Spleen (tissue), 11 donors: ENCODE measurements at regions not wholly inside any gene's neighbourhood (a gene's known extent, or its start where the extent isn't known, plus 50 kb on each side); places are given as distances from the start of the nearest gene placed in this dataset.

Experiments
- DNase-seq: peaks from one replicate; pipeline ENCODE4 v3.0.0-alpha.2; 2020
- H3K27ac ChIP-seq, 8 donors: fragments of 200-600 bp; sonication (generic) in 7 of 8; 1 replicate in 4 of 8; 2 replicates in 4 of 8; pipeline versions ENCODE4 v1.5.0 to v1.8.0; 2016 to 2021; ENCODE audit warnings: inconsistent platforms in 4 of 8, mild to moderate bottlenecking in 4 of 8, moderate library complexity in 1 of 8
- H3K27me3 ChIP-seq, 7 donors: fragments of 200-600 bp; sonication (generic) in 6 of 7; replicated peaks in 1 of 7; 1 replicate in 4 of 7; 2 replicates in 3 of 7; pipeline versions ENCODE4 v1.5.0 to v1.8.0; 2016 to 2021; ENCODE audit warnings: inconsistent platforms in 3 of 7, mild to moderate bottlenecking in 1 of 7
- H3K36me3 ChIP-seq, 6 donors: fragments of 200-600 bp; sonication (generic) in 5 of 6; 1 replicate in 4 of 6; 2 replicates in 2 of 6; pipeline versions ENCODE4 v1.5.0 to v1.8.0; 2016 to 2021; ENCODE audit warnings: inconsistent platforms in 2 of 6
- H3K4me1 ChIP-seq, 6 donors: fragments of 200-600 bp; sonication (generic) in 5 of 6; 1 replicate in 3 of 6; 2 replicates in 3 of 6; pipeline versions ENCODE4 v1.5.0 to v1.8.0; 2016 to 2021; ENCODE audit warnings: inconsistent platforms in 3 of 6
- H3K4me3 ChIP-seq, 8 donors: fragments of 200-600 bp; sonication (generic) in 7 of 8; 1 replicate in 4 of 8; 2 replicates in 4 of 8; pipeline versions ENCODE4 v1.5.0 to v1.8.0; 2016 to 2021; ENCODE audit warnings: inconsistent platforms in 4 of 8, mild to moderate bottlenecking in 4 of 8, moderate library complexity in 2 of 8
- H3K9me3 ChIP-seq, 8 donors: fragments of 200-600 bp; sonication (generic) in 7 of 8; 1 replicate in 4 of 8; 2 replicates in 4 of 8; pipeline versions ENCODE4 v1.5.0 to v1.8.0; 2016 to 2021; ENCODE audit warnings: inconsistent platforms in 4 of 8
- CTCF ChIP-seq, 11 experiments: fragments of 200-600 bp in 7 of 11; fragments of 450-650 bp in 4 of 11; sonication (generic) in 4 of 11; IDR thresholded peaks in 8 of 11; conservative IDR thresholded peaks in 3 of 11; 1 replicate in 7 of 11; 2 replicates in 4 of 11; pipeline versions ENCODE4 v1.4.0 to v1.8.0; 2016 to 2021; ENCODE audit warnings: antibody characterized with exemption in 11 of 11, inconsistent platforms in 4 of 11, mild to moderate bottlenecking in 1 of 11
- POLR2A ChIP-seq, 3 donors: fragments of 450-650 bp; IDR thresholded peaks; one replicate each; pipeline ENCODE4 v1.5.1; 2017; ENCODE audit warnings: antibody characterized with exemption in 3 of 3, mild to moderate bottlenecking in 1 of 3
- POLR2AphosphoS5 ChIP-seq, 3 donors: sonication (generic); formaldehyde crosslinking; IDR thresholded peaks; one replicate each; pipeline ENCODE4 v1.5.1; 2017; ENCODE audit warnings: antibody characterized with exemption in 3 of 3
- WGBS, 5 donors: extraction: QIAGEN DNeasy Blood & Tissue Kit in 3 of 5; methylation state at CpG; one replicate each; pipeline versions ENCODE4 v1.1.5 to v1.1.7; 2013 to 2018; 5-methylcytosine and 5-hydroxymethylcytosine counted together
- intact Hi-C: fragments of 100-400 bp; cut with DNase I; formaldehyde crosslinking; loops from one replicate; pipeline ENCODE4 v1.15.0; 2023; ENCODE audit warnings: low total_unique reads
- donor health status: healthy with polysubstance abuse.
- donor health status: DM: no; HTN: no; CAD: no; lungs with moderate emphysema.
- donor health status: DM: no; HTN: no; CAD: no.
- donor health status: Bipolar disorder and iron deficiency.
- donor health status: healthy.
- donor health status: DM: no; HTN: no; CAD: no.
- donor health status: DM: yes; HTN: yes; CAD: no.

GRCh38 chr5:6049662-6050061 lies 328.7 kb downstream of the MED10 start:
- Histone ChIP-seq H3K36me3 (no peaks in the 10 kb centered on the region), H3K27ac (no peak overlapping the region), H3K9me3 (no peaks in the 10 kb centered on the region), H3K4me1 (no peaks in the 10 kb centered on the region), H3K4me3 (no peak overlapping the region), H3K27me3 (peaks cover 0 to 4% (median 0%) of the 10 kb centered on the region in 7 donors)
- DNase-seq, result no peak
- TF ChIP-seq POLR2A (IDR thresholded peaks at IDR 0.05) (no peak), POLR2AphosphoS5 (IDR thresholded peaks at IDR 0.05) (no peak), CTCF (IDR thresholded peaks at IDR 0.05 in 8 of 11, conservative IDR thresholded peaks at IDR 0.05 in 3 of 11) (no peak)
- intact Hi-C loops, result no loop called here
- WGBS, 5 donors, result 88 to 95% (median 91%) methylated on average over 4 of the region's 4 CpGs

- DNase-seq, result peak; percentile 35
- Histone ChIP-seq H3K4me1 (no peaks in the 10 kb centered on the region), H3K27me3 (peaks cover 0 to 11% (median 0%) of the 10 kb centered on the region in 7 donors), H3K36me3 (no peaks in the 10 kb centered on the region), H3K9me3 (no peaks in the 10 kb centered on the region), H3K4me3 (no peak overlapping the region), H3K27ac (no peak overlapping the region)
- 80 to 89% (median 85%) methylated on average over 2 of the region's 2 CpGs for WGBS, 5 donors
- intact Hi-C loops, result no loop called here
- TF ChIP-seq POLR2A (IDR thresholded peaks at IDR 0.05), result no peak
- TF ChIP-seq CTCF (IDR thresholded peaks at IDR 0.05 in 8 of 11, conservative IDR thresholded peaks at IDR 0.05 in 3 of 11), result no peak
- TF ChIP-seq POLR2AphosphoS5 (IDR thresholded peaks at IDR 0.05), result no peak
Measured at GRCh38 chr5:6048746-6049145, 329.6 kb downstream of the MED10 start.

- H3K27me3 ChIP-seq, result peaks cover 0 to 11% (median 0%) of the 10 kb centered on the region in 7 donors
- H3K4me3 ChIP-seq, result no peak overlapping the region
- TF ChIP-seq POLR2AphosphoS5 (IDR thresholded peaks at IDR 0.05), result no peak
- no peak for TF ChIP-seq CTCF (IDR thresholded peaks at IDR 0.05 in 8 of 11, conservative IDR thresholded peaks at IDR 0.05 in 3 of 11)
- no peak for TF ChIP-seq POLR2A (IDR thresholded peaks at IDR 0.05)
- intact Hi-C loops, result no loop called here
- no peak overlapping the region for H3K27ac ChIP-seq
- H3K36me3 ChIP-seq, result no peaks in the 10 kb centered on the region
- peak; percentile 56 for DNase-seq
- H3K4me1 ChIP-seq, result no peaks in the 10 kb centered on the region
- 66 to 74% (median 71%) methylated on average over 16 of the region's 16 CpGs for WGBS, 5 donors
- no peaks in the 10 kb centered on the region for H3K9me3 ChIP-seq
Measured at GRCh38 chr5:6046296-6046967, 331.9 kb downstream of the MED10 start.

- Histone ChIP-seq H3K27me3 (peaks cover 0 to 11% (median 0%) of the 10 kb centered on the region in 7 donors), H3K4me1 (no peaks in the 10 kb centered on the region), H3K36me3 (no peaks in the 10 kb centered on the region), H3K4me3 (no peak overlapping the region), H3K9me3 (no peaks in the 10 kb centered on the region), H3K27ac (no peak overlapping the region)
- peak; percentile 44 for DNase-seq
- TF ChIP-seq POLR2AphosphoS5 (IDR thresholded peaks at IDR 0.05) (no peak), CTCF (IDR thresholded peaks at IDR 0.05 in 8 of 11, conservative IDR thresholded peaks at IDR 0.05 in 3 of 11) (no peak), POLR2A (IDR thresholded peaks at IDR 0.05) (no peak)
- intact Hi-C loops, result no loop called here
- 71 to 84% (median 78%) methylated on average over 11 to 13 of the region's 13 CpGs for WGBS, 5 donors
Measured at GRCh38 chr5:6043491-6044310, 334.6 kb downstream of the MED10 start.
